ENCODE measurements at regions not wholly inside any gene's neighbourhood (a gene's known extent, or its start where the extent isn't known, plus 50 kb on each side); places are given as distances from the start of the nearest gene placed in this dataset.

DNA sequence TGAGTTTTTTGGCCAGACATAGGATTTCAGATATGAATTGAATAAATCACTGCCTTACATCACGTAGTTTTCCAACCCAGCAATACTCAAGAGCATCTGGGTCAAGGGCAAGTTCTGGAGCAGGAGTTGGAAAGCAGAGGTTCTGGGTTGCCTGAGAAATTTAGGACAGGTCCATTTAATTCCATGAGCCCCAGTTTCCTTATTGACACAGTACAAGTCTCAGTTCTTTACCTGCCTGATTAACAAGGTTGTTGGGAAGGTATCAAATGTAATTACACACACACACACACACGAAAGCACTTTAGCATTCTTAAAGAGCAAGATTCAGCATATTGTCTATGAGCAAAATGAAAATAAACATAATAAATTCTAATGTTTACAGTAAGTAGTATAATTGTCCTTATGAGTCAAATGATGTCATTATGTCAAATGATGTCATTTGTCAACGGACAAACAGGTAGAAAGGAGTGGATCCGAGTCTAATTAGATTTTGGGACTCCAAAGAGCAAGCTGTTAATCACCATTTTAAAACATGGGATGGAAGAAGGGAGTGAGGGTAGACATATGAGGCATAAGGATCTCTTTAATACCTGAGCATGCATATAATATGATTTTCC, 268.4 kb upstream of the ARGLU1 start:
- no peak for TF ChIP-seq POLR2A (IDR thresholded peaks at IDR 0.05)
- TF ChIP-seq, protein P1, sequence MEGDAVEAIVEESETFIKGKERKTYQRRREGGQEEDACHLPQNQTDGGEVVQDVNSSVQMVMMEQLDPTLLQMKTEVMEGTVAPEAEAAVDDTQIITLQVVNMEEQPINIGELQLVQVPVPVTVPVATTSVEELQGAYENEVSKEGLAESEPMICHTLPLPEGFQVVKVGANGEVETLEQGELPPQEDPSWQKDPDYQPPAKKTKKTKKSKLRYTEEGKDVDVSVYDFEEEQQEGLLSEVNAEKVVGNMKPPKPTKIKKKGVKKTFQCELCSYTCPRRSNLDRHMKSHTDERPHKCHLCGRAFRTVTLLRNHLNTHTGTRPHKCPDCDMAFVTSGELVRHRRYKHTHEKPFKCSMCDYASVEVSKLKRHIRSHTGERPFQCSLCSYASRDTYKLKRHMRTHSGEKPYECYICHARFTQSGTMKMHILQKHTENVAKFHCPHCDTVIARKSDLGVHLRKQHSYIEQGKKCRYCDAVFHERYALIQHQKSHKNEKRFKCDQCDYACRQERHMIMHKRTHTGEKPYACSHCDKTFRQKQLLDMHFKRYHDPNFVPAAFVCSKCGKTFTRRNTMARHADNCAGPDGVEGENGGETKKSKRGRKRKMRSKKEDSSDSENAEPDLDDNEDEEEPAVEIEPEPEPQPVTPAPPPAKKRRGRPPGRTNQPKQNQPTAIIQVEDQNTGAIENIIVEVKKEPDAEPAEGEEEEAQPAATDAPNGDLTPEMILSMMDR (IDR thresholded peaks at IDR 0.05): no peak
- intact Hi-C loops (cut with DNase I; ENCODE audit: low total_unique reads): no loop called here
- Histone ChIP-seq H3K27me3 (no peaks in the 10 kb centered on the region), H3K4me1 (no peaks in the 10 kb centered on the region), H3K4me3 (no peak overlapping the region), H3K36me3 (no peaks in the 10 kb centered on the region), H3K9me3 (no peaks in the 10 kb centered on the region), H3K27ac (no peak overlapping the region)
- no peak for DNase-seq

DNA sequence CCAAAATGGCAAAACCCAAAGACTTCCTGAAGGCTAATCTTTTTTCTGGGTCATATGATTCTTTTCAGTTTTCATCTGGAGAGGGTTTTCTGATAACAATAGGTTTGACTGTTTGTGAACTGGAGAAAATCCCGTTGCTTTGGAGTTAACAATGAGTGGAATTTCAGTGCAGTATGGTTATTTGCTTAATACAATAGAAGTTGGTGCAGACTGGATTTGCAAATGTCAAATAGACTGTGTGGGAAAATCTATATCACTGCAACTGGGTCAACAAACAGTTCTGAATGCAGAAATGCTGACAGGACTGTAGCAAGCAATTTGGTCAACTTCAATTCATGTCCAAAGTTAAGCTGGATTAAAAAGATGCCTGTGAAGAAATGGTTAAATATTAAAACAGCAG, 267.5 kb upstream of the ARGLU1 start:
- H3K27ac ChIP-seq: no peak overlapping the region
- no peak for DNase-seq
- no peaks in the 10 kb centered on the region for H3K9me3 ChIP-seq
- no peaks in the 10 kb centered on the region for H3K4me1 ChIP-seq
- no peaks in the 10 kb centered on the region for H3K27me3 ChIP-seq
- TF ChIP-seq POLR2A (IDR thresholded peaks at IDR 0.05): no peak
- TF ChIP-seq, protein P1 (IDR thresholded peaks at IDR 0.05): no peak
- H3K36me3 ChIP-seq: no peaks in the 10 kb centered on the region
- H3K4me3 ChIP-seq: no peak overlapping the region
- intact Hi-C loops (cut with DNase I; ENCODE audit: low total_unique reads): no loop called here

DNA sequence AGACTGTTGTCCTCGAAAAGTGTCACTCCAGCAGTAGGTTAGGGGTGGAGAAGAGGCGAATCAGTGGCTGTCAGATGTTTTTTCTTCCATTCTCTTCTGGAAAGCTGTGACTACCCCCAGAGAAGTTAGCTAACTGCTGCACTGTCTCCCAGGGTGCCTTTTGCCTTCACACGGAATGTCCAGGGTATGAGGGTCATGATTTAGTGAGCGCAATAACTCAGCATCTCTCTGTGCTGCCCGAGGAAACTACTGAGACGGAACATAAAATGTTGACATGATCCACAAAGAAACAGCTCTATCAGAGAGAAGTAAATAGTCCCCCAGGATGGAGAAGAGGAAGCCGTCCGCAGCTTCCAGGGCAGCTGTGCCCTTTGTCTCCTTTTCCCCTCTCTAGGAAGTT, 254.0 kb upstream of the ARGLU1 start:
- no peak overlapping the region for H3K27ac ChIP-seq
- no peaks in the 10 kb centered on the region for H3K9me3 ChIP-seq
- TF ChIP-seq, protein P1 (IDR thresholded peaks at IDR 0.05): no peak
- H3K4me3 ChIP-seq: no peak overlapping the region
- no peak for DNase-seq
- H3K27me3 ChIP-seq: no peaks in the 10 kb centered on the region
- H3K4me1 ChIP-seq: no peaks in the 10 kb centered on the region
- no peaks in the 10 kb centered on the region for H3K36me3 ChIP-seq
- intact Hi-C loops (cut with DNase I; ENCODE audit: low total_unique reads): no loop called here

GRCh38 chr13:106819413-106820180, 251.7 kb upstream of the ARGLU1 start:
- intact Hi-C loops (cut with DNase I; ENCODE audit: low total_unique reads): no loop called here
- TF ChIP-seq POLR2A (IDR thresholded peaks at IDR 0.05): no peak
- TF ChIP-seq, protein P1 (IDR thresholded peaks at IDR 0.05): no peak
- Histone ChIP-seq H3K9me3 (no peaks in the 10 kb centered on the region), H3K27me3 (no peaks in the 10 kb centered on the region), H3K36me3 (no peaks in the 10 kb centered on the region), H3K27ac (no peak overlapping the region), H3K4me3 (no peak overlapping the region), H3K4me1 (no peaks in the 10 kb centered on the region)
- no peak for DNase-seq

DNA sequence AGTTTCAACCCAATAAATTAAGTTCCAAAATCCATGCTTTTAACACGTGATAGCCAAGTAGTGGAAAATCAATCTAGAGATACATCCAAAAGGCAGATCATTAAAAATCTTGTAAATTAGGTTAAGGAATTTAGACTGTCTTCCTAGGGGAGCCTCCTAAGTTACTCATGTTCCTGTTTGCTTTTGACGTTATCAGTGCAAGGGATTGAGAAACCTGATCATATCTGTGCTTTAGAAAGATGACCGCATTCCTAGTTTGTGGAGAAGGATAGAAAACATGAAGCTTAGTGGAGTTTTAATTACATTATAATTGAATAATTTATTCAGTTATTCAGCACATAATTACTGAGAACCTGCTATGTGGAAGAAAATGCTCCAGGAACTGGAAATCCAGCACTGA, 251.0 kb upstream of the ARGLU1 start:
- TF ChIP-seq, protein P1 (IDR thresholded peaks at IDR 0.05): no peak
- TF ChIP-seq POLR2A (IDR thresholded peaks at IDR 0.05): no peak
- intact Hi-C loops (cut with DNase I; ENCODE audit: low total_unique reads): no loop called here

More for the DNA sequence above, 251.0 kb upstream of the ARGLU1 start:
- Histone ChIP-seq H3K4me1 (no peaks in the 10 kb centered on the region), H3K4me3 (no peak overlapping the region), H3K27ac (no peak overlapping the region), H3K9me3 (no peaks in the 10 kb centered on the region), H3K36me3 (no peaks in the 10 kb centered on the region), H3K27me3 (no peaks in the 10 kb centered on the region)
- no peak for DNase-seq
